GM12878 (cell line): ENCODE measurements at regions not wholly inside any gene's neighbourhood (a gene's known extent, or its start where the extent isn't known, plus 50 kb on each side); places are given as distances from the start of the nearest gene placed in this dataset.
A peak's percentile ranks its signal among the peaks of the same experiment; 100 is the strongest.

Experiments
- ATAC-seq: fragments of 200-7000 bp; cut with Tn5 transposase; 3 replicates; pipeline ENCODE4 v1.9.1; 2020; ENCODE audit warnings: mild to moderate bottlenecking, moderate library complexity
- BruUV-seq: library from RNA; stranded (reverse); fragments of 400-500 nt; replicated peaks from 2 replicates; lab custom pipeline; 2021; lab: Mats Ljungman, UMichigan
- CTCF ChIA-PET: fragments of 300-600 bp; sonication (Branson Sonifier 250); formaldehyde crosslinking; extraction: SDS; loops from one replicate; lab custom pipeline; 2021; ENCODE audit warnings: inconsistent platforms; lab: Yijun Ruan, JAX
- POLR2A ChIA-PET: fragments of 350-600 bp; formaldehyde crosslinking; extraction: SDS; loops from one replicate; lab custom pipeline; 2021; ENCODE audit warnings: inconsistent platforms; lab: Charles Lee
- RAD21 ChIA-PET: fragments of 300-600 bp; sonication (Branson Sonifier 250); formaldehyde crosslinking; loops from one replicate; lab custom pipeline; 2023; ENCODE audit warnings: antibody characterized with exemption; ENCODE audit not compliant: unreplicated experiment; lab: Charles Lee
- SMC1A ChIA-PET: fragments of 300-600 bp; sonication (Branson Sonifier 250); formaldehyde crosslinking; loops from one replicate; lab custom pipeline; 2023; ENCODE audit not compliant: unreplicated experiment, uncharacterized antibody; lab: Charles Lee
- DNase-seq: peaks from one replicate; pipeline ENCODE4 v3.0.0-alpha.2; 2011; ENCODE audit warnings: low read depth, low spot score
- FAIRE-seq: peaks from 3 replicates; lab custom pipeline; 2011; peaks lifted over from hg19 to GRCh38; lab: Jason Lieb, UNC
- H2AFZ ChIP-seq: 2 replicates; pipeline ENCODE4 v1.6.0; 2011; ENCODE audit warnings: low read depth, low read length, control low read depth; ENCODE audit not compliant: control insufficient read depth
- H3K27ac ChIP-seq: 2 replicates; pipeline ENCODE4 v1.5.1; 2011; ENCODE audit warnings: control low read depth; ENCODE audit not compliant: control insufficient read depth, insufficient read depth
- H3K27me3 ChIP-seq, 2 experiments: replicated peaks in 1 of 2; 2 replicates each; pipeline versions ENCODE4 v1.6.0 to v1.6.1; 2011; ENCODE audit warnings: low read length in 1 of 2; ENCODE audit not compliant: control insufficient read depth in 2 of 2, insufficient read depth in 2 of 2
- H3K36me3 ChIP-seq, 2 experiments: 2 replicates each; pipeline ENCODE4 v1.5.1; 2011; ENCODE audit warnings: low read length in 1 of 2; ENCODE audit not compliant: control insufficient read depth in 2 of 2, insufficient read depth in 2 of 2
- H3K4me1 ChIP-seq: 2 replicates; pipeline ENCODE4 v1.6.1; 2011; ENCODE audit warnings: mild to moderate bottlenecking, low read length, moderate library complexity, mixed read lengths; ENCODE audit not compliant: control insufficient read depth, insufficient read depth
- H3K4me2 ChIP-seq: 2 replicates; pipeline ENCODE4 v1.6.0; 2011; ENCODE audit warnings: control low read depth; ENCODE audit not compliant: control insufficient read depth, insufficient read depth
- H3K4me3 ChIP-seq: fragments of 200-600 bp; sonication (generic); 2 replicates; pipeline ENCODE4 v1.5.1; 2016
- H3K79me2 ChIP-seq: 2 replicates; pipeline ENCODE4 v1.6.0; 2011; ENCODE audit warnings: low read length; ENCODE audit not compliant: control insufficient read depth, insufficient read depth
- H3K9ac ChIP-seq: 2 replicates; pipeline ENCODE4 v1.8.0; 2011; ENCODE audit warnings: low read length, control low read depth, mixed read lengths; ENCODE audit not compliant: control insufficient read depth, insufficient read depth
- H3K9me3 ChIP-seq: replicated peaks from 3 replicates; pipeline ENCODE4 v1.5.1; 2011; ENCODE audit warnings: mild to moderate bottlenecking, low read length; ENCODE audit not compliant: control insufficient read depth, insufficient read depth
- H4K20me1 ChIP-seq: 2 replicates; pipeline ENCODE4 v1.6.0; 2011; ENCODE audit not compliant: control insufficient read depth, insufficient read depth
- IKZF1 ChIP-seq: fragments of 450-650 bp; conservative IDR thresholded peaks from 2 replicates; pipeline ENCODE4 v1.6.1; 2017; ENCODE audit warnings: antibody characterized with exemption, mild to moderate bottlenecking
- NRF1 ChIP-seq: conservative IDR thresholded peaks from 2 replicates; pipeline ENCODE4 v1.6.1; 2011; ENCODE audit warnings: mild to moderate bottlenecking, low read depth, low read length, improper control_type of control experiment
- PAX5 ChIP-seq: IDR thresholded peaks from 2 replicates; pipeline ENCODE4 v1.6.1; 2011; ENCODE audit warnings: low read depth, low read length, borderline replicate concordance
- WGBS: methylation state at CpG from one replicate; pipeline ENCODE4 v1.1.6; 2016; ENCODE audit warnings: low lambda C conversion rate; ENCODE audit not compliant: insufficient replicate concordance, insufficient coverage; ENCODE audit errors: missing lambda C conversion rate; 5-methylcytosine and 5-hydroxymethylcytosine counted together
- in situ Hi-C: fragments of 300-500 bp; cut with MboI; formaldehyde crosslinking; loops from 9 replicates; pipeline ENCODE4 v1.14.3; 2018; ENCODE audit warnings: mixed read lengths
- intact Hi-C: fragments of 100-400 bp; cut with micrococcal nuclease; formaldehyde crosslinking; loops from one replicate; pipeline ENCODE4 v1.14.2; 2022; ENCODE audit not compliant: unreplicated experiment

DNA sequence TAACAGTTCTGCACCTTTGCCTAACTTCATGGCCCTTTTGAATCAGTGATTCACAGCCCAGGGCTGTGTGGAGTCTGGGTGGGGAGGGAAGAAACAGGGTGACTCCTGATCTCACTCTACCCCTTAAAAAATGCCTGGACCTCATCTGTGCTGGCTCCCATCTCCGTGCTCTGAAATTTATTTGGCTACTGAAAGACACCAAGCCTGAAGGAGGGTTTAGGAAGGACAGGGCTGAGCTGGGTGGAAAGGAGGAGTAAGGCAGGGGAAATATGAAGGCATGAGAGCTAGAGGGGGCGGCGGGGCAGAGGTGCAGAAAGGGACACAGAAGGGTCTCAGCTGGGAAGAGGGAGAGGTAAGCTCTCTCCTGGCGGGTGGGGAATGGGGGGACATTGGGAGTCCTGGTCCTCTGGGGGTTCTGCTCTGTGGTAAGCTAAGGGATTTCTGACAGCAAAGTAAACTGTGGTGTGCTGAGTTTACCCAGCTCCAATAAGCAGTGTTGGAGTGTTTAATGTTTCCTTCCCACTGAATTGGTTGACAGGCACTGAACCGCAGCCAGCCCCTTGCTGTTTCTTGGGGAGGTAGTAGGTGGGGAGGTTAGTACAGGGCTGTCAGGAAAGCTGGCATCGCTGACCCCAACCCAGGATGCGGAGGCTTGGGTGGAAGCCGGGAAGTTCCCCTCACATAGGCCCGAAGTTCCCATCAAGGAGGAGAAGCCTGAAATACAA is 71.1 kb downstream of the RPUSD4 start (continued):
- no peak for TF ChIP-seq NRF1

DNA sequence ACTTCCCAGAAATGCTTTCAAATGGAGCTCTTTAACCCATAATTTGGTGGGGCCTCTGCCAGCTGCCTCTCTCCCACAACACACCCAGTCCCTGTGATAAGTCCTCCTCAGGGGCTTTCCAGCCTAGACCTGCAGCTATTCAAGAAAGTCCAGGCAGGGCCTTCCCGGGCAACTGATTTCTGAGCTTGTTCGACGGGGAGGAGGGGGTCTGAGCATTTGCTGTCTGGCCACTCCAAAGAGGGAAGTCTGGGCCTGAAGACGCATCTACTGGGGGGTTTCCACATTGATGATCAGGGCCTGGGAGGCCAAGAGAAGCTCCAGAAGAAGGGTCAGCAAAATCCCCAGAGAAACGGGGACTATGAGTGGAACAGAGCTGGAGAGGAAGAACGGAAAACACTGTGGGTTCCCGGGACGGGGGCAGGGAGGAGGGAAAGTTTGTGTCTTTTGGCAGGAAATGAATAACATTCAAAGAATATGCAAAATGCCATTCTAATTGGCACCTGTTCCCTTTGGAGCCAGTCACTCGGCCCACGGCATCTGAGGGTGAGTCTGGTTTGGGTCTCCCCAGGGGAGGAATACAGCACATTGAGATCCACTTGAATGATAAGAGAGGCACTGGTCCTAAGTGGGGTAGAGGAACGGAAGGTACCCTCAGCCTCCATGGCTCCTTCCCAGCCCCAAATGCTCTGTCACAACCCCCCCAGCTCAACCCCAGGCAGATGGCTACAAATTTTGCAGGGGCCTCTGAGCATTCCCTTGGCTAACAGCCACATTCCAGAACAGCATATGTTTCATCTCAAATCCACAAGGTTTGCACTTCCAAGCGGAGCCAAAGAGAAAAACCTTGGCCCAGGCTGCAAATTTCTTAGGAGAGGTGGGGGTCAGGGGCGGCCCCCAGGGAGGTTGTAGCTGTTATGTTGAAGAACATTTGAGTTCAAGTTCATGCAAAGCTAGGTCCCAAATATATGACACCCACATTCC is 72.0 kb downstream of the RPUSD4 start:
- in situ Hi-C loops: no loop called here
- no peak overlapping the region for H3K9ac ChIP-seq
- BruUV-seq: no TSS peak
- H3K27me3 ChIP-seq: peaks cover 0 to 3% of the 10 kb centered on the region in 2 experiments
- ChIA-PET SMC1A (interaction anchor here (0.5 to 2.6 kb wide), 7 partner anchors 9 to 1247 kb away, joined by 3 to 5 read pairs (median 3); no protein-coding TSS in a partner anchor), POLR2A (interaction anchor here (0.6 to 1.2 kb wide), 3 partner anchors 87 to 198 kb away, joined by 3 to 4 read pairs (median 4); no protein-coding TSS in a partner anchor), RAD21 (interaction anchor here (0.7 to 1.1 kb wide), 2 partner anchors 51 to 160 kb away, joined by 3 to 5 read pairs; no protein-coding TSS in a partner anchor), CTCF (interaction anchor here (0.5 to 1.9 kb wide), 4 partner anchors 9 to 216 kb away, joined by 3 to 6 read pairs (median 3); no protein-coding TSS in a partner anchor)
- H3K4me2 ChIP-seq: peak overlapping the region; percentile 9; the same call in 1 of the 2 replicates
- intact Hi-C loops: no loop called here
- H3K79me2 ChIP-seq: no peaks in the 10 kb centered on the region
- H3K4me3 ChIP-seq: no peak overlapping the region; the same call in 1 of the 2 replicates
- DNase-seq: no peak
- TF ChIP-seq PAX5 (no peak), IKZF1 (0 out of 2 replicates have a peak, but pooled peaks have one; percentile 52)
- H3K36me3 ChIP-seq: no peaks in the 10 kb centered on the region
- no peaks in the 10 kb centered on the region for H4K20me1 ChIP-seq
- H3K9me3 ChIP-seq: no peaks in the 10 kb centered on the region
- no peak overlapping the region; the same call in 1 of the 2 replicates for H3K27ac ChIP-seq
- no peaks in the 10 kb centered on the region for H3K4me1 ChIP-seq
- 19% methylated on average over 13 of the region's 13 CpGs for WGBS
- FAIRE-seq: no peak
- peak overlapping the region; percentile 12; the same call in 1 of the 2 replicates for H2AFZ ChIP-seq
- peak; percentile 74 for ATAC-seq
